ENCODE measurements at regions not wholly inside any gene's neighbourhood (a gene's known extent, or its start where the extent isn't known, plus 50 kb on each side); places are given as distances from the start of the nearest gene placed in this dataset.
A peak's percentile ranks its signal among the peaks of the same experiment; 100 is the strongest.

DNA sequence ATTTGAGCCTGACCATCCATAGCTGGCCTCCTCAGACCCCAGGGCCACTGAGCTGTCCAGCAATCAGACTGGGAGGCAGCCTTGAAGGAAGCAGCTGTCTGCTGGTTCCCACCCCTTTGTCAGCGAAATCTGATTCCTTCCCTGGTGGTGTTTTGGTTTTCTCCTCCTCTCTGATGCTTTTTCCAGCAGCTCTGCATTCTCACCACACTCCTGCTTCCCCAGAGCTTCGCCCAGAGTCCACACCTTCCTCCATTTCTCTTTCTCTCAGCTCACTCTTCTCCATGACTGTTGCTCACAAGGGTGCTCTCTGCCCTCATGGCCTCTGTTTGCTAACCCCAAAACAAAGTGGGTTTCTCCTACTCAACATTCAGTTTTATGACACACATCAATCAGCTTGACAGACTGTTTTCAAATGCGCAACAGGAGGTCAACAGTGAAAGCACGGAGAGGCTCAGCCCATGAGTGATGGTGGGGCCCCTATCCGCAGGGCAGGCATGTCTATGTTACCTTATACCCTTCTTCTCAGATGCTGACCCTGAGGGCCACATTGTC lies 130.6 kb upstream of the MTNR1B start:
- 63% methylated on average over 5 of the region's 5 CpGs for WGBS (ENCODE audit: low lambda C conversion rate)
- Histone ChIP-seq H3K79me2 (ENCODE audit: insufficient read depth) (no peaks in the 10 kb centered on the region), H3K9ac (no peak overlapping the region), H3K9me3 (no peaks in the 10 kb centered on the region), H3K27me3 (ENCODE audit: insufficient read depth) (no peaks in the 10 kb centered on the region), H3K4me2 (no peak overlapping the region), H3K27ac (ENCODE audit: low read depth in 2 of 2, low read length in 1 of 2) (no peak overlapping the region), H3K4me3 (ENCODE audit: low read depth in 2 of 2, low read length in 1 of 2) (no peak overlapping the region), H3K4me1 (ENCODE audit: control insufficient read depth in 1 of 2, insufficient read depth in 2 of 2, low read depth in 1 of 2, low read length in 1 of 2) (no peaks in the 10 kb centered on the region; a peak in 1 of 4 replicates), H3F3A (replicated peaks; ENCODE audit: insufficient read depth) (no peaks in the 10 kb centered on the region), H3K36me3 (replicated peaks in 1 of 2; ENCODE audit: control insufficient read depth in 1 of 2, insufficient read depth in 2 of 2, low read length in 1 of 2) (no peaks in the 10 kb centered on the region), H3K9me2 (no peaks in the 10 kb centered on the region), H4K20me1 (ENCODE audit: insufficient read depth) (no peaks in the 10 kb centered on the region), H2AFZ (ENCODE audit: low read depth) (no peak overlapping the region)
- TF ChIP-seq REST (IDR thresholded peaks at IDR 0.05; ENCODE audit: low read depth, low read length) (peak; percentile 75; the same call in 1 of the 2 replicates), JUND (IDR thresholded peaks at IDR 0.05) (no peak), FOXM1 (IDR thresholded peaks at IDR 0.05; ENCODE audit: low read depth) (no peak)
- no peak for DNase-seq
- ChIA-PET CTCF (no interaction called here), POLR2A (no interaction called here)

DNA sequence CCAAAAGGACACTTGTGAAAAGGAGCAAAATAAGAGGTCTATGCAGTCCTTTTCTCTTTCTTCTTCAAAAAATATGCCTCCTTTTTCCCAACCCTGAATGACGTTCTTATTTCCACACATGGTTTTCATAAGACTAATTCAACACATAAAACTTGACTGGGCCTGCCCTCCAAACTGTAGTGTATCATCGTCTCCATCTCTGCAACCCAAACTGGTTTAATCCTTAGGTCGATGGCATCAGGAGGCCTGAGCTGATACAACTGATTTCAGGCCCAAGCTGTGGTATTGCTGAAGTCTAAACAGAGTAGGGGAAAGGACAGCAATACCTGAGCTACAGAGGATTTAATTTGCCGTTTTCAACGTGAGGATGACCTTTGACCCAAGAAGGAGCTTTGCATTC lies 130.0 kb upstream of the MTNR1B start:
- POLR2A ChIA-PET = no interaction called here
- no peak overlapping the region for H3K4me2 ChIP-seq
- H3K9me3 ChIP-seq = no peaks in the 10 kb centered on the region
- H3K27me3 ChIP-seq (ENCODE audit: insufficient read depth) = no peaks in the 10 kb centered on the region
- H3F3A ChIP-seq (replicated peaks; ENCODE audit: insufficient read depth) = no peaks in the 10 kb centered on the region
- WGBS (ENCODE audit: low lambda C conversion rate) = 81% methylated on average over 5 of the region's 5 CpGs
- no peaks in the 10 kb centered on the region for H4K20me1 ChIP-seq (ENCODE audit: insufficient read depth)
- H3K4me1 ChIP-seq (ENCODE audit: control insufficient read depth in 1 of 2, insufficient read depth in 2 of 2, low read depth in 1 of 2, low read length in 1 of 2) = no peaks in the 10 kb centered on the region; a peak in 1 of 4 replicates
- TF ChIP-seq, protein P1, sequence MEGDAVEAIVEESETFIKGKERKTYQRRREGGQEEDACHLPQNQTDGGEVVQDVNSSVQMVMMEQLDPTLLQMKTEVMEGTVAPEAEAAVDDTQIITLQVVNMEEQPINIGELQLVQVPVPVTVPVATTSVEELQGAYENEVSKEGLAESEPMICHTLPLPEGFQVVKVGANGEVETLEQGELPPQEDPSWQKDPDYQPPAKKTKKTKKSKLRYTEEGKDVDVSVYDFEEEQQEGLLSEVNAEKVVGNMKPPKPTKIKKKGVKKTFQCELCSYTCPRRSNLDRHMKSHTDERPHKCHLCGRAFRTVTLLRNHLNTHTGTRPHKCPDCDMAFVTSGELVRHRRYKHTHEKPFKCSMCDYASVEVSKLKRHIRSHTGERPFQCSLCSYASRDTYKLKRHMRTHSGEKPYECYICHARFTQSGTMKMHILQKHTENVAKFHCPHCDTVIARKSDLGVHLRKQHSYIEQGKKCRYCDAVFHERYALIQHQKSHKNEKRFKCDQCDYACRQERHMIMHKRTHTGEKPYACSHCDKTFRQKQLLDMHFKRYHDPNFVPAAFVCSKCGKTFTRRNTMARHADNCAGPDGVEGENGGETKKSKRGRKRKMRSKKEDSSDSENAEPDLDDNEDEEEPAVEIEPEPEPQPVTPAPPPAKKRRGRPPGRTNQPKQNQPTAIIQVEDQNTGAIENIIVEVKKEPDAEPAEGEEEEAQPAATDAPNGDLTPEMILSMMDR (IDR thresholded peaks at IDR 0.05) = no peak
- TF ChIP-seq RCOR1 (IDR thresholded peaks at IDR 0.05; ENCODE audit: low read length) (no peak), RXRA (IDR thresholded peaks at IDR 0.05; ENCODE audit: borderline replicate concordance, low read depth) (no peak), TEAD4 (IDR thresholded peaks at IDR 0.05; ENCODE audit: borderline replicate concordance, insufficient read depth) (no peak), REST (IDR thresholded peaks at IDR 0.05; ENCODE audit: low read depth, low read length) (no peak), FOXM1 (IDR thresholded peaks at IDR 0.05; ENCODE audit: low read depth) (no peak), GATA2 (CRISPR knock-in tag; IDR thresholded peaks at IDR 0.05) (no peak), PBX3 (IDR thresholded peaks at IDR 0.05) (no peak), YY1 (IDR thresholded peaks at IDR 0.05; ENCODE audit: low read depth) (no peak)
- no peaks in the 10 kb centered on the region for H3K9me2 ChIP-seq
- H3K79me2 ChIP-seq (ENCODE audit: insufficient read depth) = no peaks in the 10 kb centered on the region
- no peaks in the 10 kb centered on the region for H3K36me3 ChIP-seq (replicated peaks in 1 of 2; ENCODE audit: control insufficient read depth in 1 of 2, insufficient read depth in 2 of 2, low read length in 1 of 2)
- H3K27ac ChIP-seq (ENCODE audit: low read depth in 2 of 2, low read length in 1 of 2) = no peak overlapping the region
- H3K9ac ChIP-seq = no peak overlapping the region
- no peak overlapping the region for H2AFZ ChIP-seq (ENCODE audit: low read depth)
- H3K4me3 ChIP-seq (ENCODE audit: low read depth in 2 of 2, low read length in 1 of 2) = no peak overlapping the region
- no peak for DNase-seq
- CTCF ChIA-PET = interaction anchor here (1.1 kb wide), 1 partner anchor 47 kb away, joined by 6 read pairs; no protein-coding TSS in a partner anchor

Measured in SK-N-SH (cell line).